Activated CD4-positive, alpha-beta T cell treated with anti-CD3 and anti-CD28 coated beads for 1 hour (primary cell): ENCODE measurements at regions not wholly inside any gene's neighbourhood (a gene's known extent, or its start where the extent isn't known, plus 50 kb on each side); places are given as distances from the start of the nearest gene placed in this dataset.
A peak's percentile ranks its signal among the peaks of the same experiment; 100 is the strongest.

ENCODE experiments used
- DNase-seq: peaks from one replicate; pipeline ENCODE4 v3.0.0-alpha.2; 2020

DNA sequence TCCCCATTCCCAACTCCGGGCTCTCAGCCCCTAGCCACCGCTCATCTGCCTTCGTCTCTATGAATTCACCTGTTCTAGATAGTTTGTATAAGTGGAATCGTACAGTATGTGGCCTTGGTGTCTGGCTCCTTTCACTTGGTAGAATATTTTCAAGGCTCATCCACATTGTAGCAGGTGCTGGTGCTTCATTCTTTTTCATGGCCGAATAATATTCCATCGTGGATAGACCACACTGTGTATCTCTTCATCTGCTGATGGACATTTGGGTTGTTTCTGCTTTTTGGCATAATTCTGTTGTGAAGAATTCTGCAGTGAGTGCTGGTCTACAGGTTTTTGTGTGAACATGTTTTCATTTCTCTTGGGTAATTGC is 324.2 kb downstream of the SEC14L1 start:
- no peak for DNase-seq

DNA sequence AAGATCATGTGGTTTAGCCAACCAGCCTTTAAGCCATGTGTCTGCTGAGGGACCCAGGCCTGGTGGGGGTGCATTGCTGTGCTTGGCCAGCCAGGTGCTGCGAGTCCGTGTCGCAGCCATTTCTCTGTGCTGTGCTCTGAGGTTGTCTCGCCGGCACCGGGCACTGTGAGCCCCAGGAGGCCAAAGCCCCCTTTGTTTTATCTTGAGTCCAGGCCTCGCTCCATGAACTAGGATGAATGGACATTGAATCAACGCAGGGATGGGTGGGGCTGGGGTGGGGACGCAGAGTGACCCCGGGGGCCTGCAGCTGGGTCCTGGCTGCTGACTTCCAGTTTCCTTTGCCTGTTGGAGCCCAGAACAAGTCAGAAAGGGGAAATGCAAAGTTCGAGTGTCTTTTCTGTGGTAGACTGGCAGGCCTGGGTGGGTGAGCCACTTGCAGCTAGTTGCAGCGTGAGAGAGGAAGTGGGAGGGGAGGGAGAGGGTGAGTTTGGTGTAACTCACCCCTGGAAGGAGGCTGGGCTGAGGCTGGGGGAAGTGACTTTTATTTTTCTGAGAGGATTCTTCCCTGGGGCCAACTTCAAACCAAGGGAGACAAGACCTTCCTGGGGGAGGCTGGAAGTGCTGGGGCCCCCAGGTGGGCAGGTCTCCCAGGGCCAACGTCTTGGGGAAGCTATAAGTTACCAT is 324.7 kb downstream of the SEC14L1 start:
- DNase-seq = peak; percentile 67

- no peak for DNase-seq
Observed at GRCh38 chr17:77466140-77466539, 325.4 kb downstream of the SEC14L1 start.

DNA sequence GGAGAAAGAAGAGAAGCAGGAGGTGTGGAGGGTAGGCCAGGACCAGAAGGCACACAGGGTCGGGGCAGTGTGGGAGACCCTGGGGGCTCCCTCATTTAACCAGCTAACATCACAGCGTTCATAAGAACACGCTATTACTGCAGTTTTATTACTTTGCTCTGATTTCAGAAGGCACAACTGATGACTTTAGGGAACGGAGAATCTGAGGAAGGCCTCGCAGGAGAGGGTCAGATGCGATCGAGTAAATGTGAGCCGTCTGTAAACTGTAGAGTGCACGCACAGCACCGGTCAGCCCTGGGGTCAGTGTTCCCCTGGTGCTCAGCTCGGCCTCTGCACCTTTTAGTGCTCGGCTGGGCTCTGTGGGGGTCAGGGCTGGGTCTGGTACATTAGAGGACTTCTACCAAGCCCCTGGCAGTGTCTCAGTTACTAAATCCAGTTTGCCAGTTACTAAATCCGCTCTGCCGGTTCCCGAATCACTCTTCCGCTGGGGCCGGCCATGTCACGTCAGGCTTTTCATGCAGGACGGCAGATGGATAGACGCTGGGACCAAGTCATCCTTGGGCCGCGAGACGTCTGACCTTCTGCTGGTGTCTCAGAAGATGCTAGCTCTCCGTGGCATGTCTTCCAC is 325.9 kb downstream of the SEC14L1 start:
- DNase-seq = no peak

GRCh38 chr17:77467521-77467920 is 326.8 kb downstream of the SEC14L1 start:
- DNase-seq = no peak

DNA sequence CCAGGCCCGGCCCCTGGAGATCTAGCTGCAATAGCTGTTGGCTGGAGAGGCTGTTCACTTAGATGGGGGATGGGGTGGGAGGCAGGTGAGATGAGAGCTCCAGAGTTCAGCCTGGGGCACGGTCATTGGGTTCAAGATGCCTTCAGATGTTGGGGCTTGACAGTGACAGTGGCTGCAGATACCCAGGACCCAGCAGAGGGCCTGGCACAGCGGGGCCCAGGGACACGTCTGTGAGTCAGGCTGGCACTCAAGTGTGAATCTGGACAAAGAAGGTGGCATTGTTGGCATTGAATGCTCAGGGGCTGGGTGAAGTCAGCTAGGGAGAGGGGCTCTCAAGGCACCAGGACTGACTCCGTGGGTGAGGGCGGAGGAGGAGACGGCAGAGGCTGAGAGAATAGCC is 328.1 kb downstream of the SEC14L1 start:
- DNase-seq = no peak

DNA sequence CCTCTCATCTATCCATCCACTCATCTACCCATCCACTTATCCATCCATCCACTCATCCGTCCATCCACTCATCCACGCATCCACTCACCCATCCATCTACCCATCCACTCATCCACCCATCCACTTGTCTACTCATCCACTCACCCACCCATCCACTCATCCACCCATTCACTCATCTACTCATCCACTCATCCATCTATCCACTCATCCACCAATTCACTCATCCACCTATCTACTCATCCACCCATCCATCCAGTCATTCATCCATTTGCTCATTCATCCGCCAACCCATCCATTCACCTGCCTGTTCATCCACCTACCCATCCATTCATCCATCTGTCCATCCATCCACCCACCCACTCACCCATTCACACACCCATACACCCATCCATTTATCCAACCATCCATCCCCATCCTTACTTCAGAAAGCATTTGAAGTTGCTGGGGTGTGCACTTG is 329.6 kb downstream of the SEC14L1 start:
- DNase-seq = no peak

DNA sequence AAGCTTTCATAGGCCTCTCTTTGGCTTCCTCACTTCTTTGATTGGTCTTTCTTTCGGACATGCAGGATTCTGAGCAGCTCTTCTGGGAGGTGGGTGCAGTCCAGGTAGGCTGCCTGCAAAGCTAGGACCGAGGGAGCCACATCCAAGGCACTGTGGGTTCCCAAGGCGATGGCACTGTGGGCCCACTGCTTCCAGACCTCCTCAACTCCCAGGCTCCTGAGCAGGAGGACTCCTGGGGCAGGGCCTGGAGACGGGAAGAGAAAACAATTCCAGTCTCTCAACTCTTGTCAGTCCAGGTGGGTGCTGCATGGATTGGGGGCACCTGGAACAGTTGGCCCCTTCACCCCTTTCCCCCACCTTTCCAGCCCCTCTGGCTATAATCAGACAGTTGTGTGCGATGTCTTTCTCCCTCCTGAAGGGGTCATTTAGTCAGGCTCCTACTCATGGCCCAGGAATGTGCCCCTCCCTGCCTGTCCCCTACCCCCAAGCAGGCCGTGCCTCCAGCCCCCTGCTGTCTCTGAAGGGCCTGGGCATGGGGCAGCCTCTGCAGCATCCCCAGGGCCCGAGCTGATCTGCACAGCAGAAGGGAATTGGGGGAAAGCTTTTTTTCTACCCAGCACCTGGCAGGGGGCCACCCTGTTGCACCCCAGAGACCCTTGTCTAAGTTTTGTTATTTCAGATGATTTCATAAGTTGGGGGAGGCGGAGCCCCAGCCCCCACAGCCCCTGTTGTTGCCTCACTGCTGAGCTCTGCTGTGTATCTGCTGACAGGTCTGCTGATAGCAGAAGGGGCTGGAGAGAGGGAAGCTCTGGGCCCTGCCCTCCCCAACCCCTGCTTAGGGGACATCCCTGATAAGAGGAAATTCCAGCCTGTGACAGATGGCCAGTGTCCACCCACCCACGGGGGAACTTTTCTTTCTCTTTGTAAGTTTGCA is 330.3 kb downstream of the SEC14L1 start:
- DNase-seq = no peak

- no peak for DNase-seq
Observed at GRCh38 chr17:77471984-77472461, 331.3 kb downstream of the SEC14L1 start.

DNA sequence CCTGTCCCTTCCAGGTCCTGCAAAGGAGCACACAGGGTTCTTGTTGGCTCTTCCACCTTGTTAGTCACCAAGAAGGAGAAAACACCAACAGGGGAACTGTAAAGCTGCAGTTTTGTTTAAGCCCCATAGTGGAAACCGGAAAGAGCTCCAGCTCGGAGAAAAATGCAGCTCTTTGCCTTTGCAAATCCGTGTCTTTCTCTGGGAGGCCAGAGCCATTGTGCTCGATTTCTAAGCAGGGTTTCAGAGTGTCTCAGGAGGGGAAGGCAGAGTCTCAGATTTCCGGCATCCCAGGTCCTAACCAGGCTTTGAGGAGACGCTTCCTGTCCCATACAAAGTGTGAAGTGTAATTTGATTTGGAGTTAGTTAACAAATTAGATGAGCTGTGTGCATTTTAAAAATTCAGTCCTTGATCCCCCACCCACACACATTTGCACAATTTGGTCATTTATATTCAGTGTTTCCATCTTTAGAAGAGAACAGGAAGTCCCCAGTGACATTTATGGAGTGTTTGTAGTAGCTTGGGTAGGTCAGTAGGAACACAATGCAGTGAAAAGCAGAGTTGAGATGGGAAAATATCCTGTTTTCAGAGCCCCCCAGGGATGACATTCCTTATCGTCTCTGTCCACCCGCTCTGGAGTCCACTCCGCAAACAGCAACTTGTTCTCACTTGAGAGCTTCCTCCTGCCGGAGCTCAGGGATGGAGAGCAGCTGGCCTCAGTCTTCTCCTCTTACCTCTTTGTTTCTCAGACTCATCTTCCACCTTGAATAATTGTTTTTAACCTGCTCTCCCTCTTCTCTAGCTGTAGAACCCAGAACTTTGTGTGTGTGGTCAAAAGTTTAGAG is 331.9 kb downstream of the SEC14L1 start:
- DNase-seq = no peak

DNA sequence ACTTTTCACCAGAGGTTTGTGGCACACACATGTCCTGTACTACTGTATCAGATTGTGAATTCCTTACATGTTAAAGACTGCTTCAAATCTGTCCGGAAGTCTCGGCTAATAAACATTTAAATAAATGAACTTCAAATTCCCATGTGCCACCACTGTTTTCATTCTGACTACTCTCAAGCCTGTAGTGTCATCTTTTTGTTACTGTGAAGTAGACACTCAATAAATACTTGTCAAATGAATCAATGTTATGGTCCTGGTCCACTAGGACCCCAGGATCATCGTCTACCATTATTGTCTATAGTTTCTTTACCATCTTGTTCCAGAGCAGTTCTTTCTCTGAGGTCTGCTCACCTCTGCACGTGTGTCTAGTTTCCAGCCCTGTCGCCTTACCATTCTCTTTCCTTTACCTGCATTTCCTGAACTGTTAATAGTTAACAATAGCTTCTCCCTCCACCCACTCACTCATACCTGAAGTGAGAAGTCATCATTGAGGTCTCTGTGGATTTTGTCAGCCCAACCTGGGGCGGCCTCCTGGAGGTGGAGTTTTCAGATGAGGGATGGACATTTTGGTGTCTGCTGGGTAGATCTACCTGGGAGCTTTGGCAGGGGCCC is 333.0 kb downstream of the SEC14L1 start:
- no peak for DNase-seq

GRCh38 chr17:77474292-77474988 is 333.7 kb downstream of the SEC14L1 start:
- DNase-seq = no peak

GRCh38 chr17:77475016-77475976 is 334.5 kb downstream of the SEC14L1 start:
- peak; percentile 56 for DNase-seq

- DNase-seq = no peak
Observed at GRCh38 chr17:77476006-77476405, 335.2 kb downstream of the SEC14L1 start.

DNA sequence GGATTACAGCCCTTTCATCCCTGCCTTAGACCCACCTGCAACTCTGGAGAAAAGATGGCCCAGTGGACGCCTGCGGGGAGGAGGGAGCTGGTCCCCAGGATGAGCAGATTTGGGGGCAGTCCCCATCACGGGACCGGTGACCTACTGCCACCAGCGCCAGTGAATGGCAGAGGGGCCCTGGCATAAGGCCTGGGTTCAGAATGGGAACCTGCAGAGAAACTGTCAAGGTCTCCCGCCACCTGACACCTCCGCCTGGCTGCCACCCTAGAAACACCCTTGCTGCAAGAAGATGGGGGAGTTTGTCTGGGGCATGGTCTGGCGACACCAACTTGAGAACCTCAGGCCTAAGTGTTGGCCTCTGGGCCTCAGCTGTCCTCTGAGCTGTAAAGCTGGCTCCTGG is 335.7 kb downstream of the SEC14L1 start:
- DNase-seq = no peak

GRCh38 chr17:77476931-77477805 is 336.4 kb downstream of the SEC14L1 start:
- no peak for DNase-seq

DNA sequence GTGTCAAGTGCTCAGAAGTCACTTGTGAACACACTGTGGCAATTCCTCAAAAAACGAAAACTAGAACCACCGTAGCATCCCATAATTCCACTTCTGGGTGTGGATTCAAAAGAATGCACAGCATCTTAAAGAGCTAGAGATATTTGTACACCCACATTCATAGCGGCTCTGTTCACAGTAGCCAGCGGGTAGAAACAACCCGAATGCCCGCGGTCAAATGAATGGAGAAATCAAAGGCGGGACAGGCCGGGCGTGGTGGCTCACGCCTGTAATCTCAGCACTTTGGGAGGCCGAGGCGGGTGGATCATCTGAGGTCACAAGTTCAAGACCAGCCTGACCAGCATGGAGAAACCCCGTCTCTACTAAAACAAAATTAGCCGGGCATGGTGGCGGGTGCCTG is 337.5 kb downstream of the SEC14L1 start:
- DNase-seq = no peak

DNA sequence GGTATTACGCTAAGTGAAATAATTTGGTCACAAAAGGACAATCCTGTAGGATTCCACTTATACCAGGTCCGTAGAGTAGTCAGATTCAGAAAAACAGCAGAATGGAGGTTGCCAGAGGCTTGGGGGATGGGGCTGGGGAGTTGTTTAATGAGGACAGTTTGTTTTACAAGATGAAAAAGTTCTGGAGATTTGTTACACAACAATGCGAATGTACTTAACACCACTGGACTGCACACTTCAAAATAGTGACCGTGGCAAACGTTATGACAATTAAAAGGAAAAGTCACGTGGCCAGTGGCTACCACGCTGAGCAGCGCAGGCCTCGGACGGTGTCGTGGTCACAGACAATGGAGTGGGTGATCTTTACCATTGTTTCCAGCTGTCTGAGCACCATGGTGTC is 338.1 kb downstream of the SEC14L1 start:
- no peak for DNase-seq
